Limb (tissue), 2 donors: ENCODE measurements at regions not wholly inside any gene's neighbourhood (a gene's known extent, or its start where the extent isn't known, plus 50 kb on each side); places are given as distances from the start of the nearest gene placed in this dataset.

Experiments
- DNase-seq, 2 donors: peaks; one replicate each; pipeline ENCODE4 v3.0.0-alpha.2; 2016; ENCODE audit errors: extremely low spot score in 2 of 2

GRCh38 chr7:24521917-24522623 lies 51.2 kb upstream of the PALS2 start:
- no peak for DNase-seq
